ENCODE measurements at regions not wholly inside any gene's neighbourhood (a gene's known extent, or its start where the extent isn't known, plus 50 kb on each side); places are given as distances from the start of the nearest gene placed in this dataset.

DNA sequence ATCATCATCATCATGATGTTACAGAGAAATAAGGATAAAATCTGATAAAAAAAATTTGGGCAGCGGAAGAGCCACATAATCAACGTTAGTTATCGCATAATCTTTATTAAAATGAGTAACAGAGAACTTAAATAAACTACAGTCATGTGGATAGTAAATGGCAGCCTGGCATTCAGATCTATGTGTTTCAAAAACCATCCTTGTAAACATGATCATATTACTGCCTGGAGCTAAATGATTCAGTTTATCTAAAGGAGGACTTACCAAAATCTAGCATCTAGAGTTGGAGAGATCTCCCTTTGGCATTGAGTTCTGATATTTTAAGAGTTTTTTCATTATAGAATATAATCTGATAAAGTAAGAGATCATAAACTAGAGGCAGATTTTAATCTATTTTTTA is 200.1 kb upstream of the MGAT4C start:
- H3K27me3 Mint-ChIP-seq (ENCODE audit: unreplicated experiment), result no peaks in the 10 kb centered on the region
- no peak overlapping the region for H3K27ac Mint-ChIP-seq (ENCODE audit: unreplicated experiment)
- TF ChIP-seq, protein P1, sequence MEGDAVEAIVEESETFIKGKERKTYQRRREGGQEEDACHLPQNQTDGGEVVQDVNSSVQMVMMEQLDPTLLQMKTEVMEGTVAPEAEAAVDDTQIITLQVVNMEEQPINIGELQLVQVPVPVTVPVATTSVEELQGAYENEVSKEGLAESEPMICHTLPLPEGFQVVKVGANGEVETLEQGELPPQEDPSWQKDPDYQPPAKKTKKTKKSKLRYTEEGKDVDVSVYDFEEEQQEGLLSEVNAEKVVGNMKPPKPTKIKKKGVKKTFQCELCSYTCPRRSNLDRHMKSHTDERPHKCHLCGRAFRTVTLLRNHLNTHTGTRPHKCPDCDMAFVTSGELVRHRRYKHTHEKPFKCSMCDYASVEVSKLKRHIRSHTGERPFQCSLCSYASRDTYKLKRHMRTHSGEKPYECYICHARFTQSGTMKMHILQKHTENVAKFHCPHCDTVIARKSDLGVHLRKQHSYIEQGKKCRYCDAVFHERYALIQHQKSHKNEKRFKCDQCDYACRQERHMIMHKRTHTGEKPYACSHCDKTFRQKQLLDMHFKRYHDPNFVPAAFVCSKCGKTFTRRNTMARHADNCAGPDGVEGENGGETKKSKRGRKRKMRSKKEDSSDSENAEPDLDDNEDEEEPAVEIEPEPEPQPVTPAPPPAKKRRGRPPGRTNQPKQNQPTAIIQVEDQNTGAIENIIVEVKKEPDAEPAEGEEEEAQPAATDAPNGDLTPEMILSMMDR (IDR thresholded peaks at IDR 0.05; ENCODE audit: partially characterized antibody, unreplicated experiment), result no peak
- no peaks in the 10 kb centered on the region for H3K9me3 Mint-ChIP-seq (ENCODE audit: unreplicated experiment)
- H3K4me1 Mint-ChIP-seq (ENCODE audit: low read depth, unreplicated experiment), result peaks cover 1% of the 10 kb centered on the region
- DNase-seq, result no peak
- no peak overlapping the region for H3K4me3 Mint-ChIP-seq (ENCODE audit: unreplicated experiment)
- no peaks in the 10 kb centered on the region for H3K36me3 Mint-ChIP-seq (ENCODE audit: unreplicated experiment)

- no peaks in the 10 kb centered on the region for H3K27me3 Mint-ChIP-seq (ENCODE audit: unreplicated experiment)
- no peak overlapping the region for H3K27ac Mint-ChIP-seq (ENCODE audit: unreplicated experiment)
- DNase-seq, result no peak
- H3K4me1 Mint-ChIP-seq (ENCODE audit: low read depth, unreplicated experiment), result no peaks in the 10 kb centered on the region
- no peaks in the 10 kb centered on the region for H3K9me3 Mint-ChIP-seq (ENCODE audit: unreplicated experiment)
- TF ChIP-seq, protein P1 (IDR thresholded peaks at IDR 0.05; ENCODE audit: partially characterized antibody, unreplicated experiment), result no peak
- H3K36me3 Mint-ChIP-seq (ENCODE audit: unreplicated experiment), result no peaks in the 10 kb centered on the region
- no peak overlapping the region for H3K4me3 Mint-ChIP-seq (ENCODE audit: unreplicated experiment)
Measured at GRCh38 chr12:86445356-86445755, 189.2 kb upstream of the MGAT4C start.

GRCh38 chr12:86435053-86435452 is 178.9 kb upstream of the MGAT4C start:
- TF ChIP-seq, protein P1 (IDR thresholded peaks at IDR 0.05; ENCODE audit: partially characterized antibody, unreplicated experiment), result no peak
- DNase-seq, result no peak
- Mint-ChIP-seq H3K27me3 (ENCODE audit: unreplicated experiment) (no peaks in the 10 kb centered on the region), H3K36me3 (ENCODE audit: unreplicated experiment) (no peaks in the 10 kb centered on the region), H3K27ac (ENCODE audit: unreplicated experiment) (no peak overlapping the region), H3K4me1 (ENCODE audit: low read depth, unreplicated experiment) (no peaks in the 10 kb centered on the region), H3K9me3 (ENCODE audit: unreplicated experiment) (no peaks in the 10 kb centered on the region), H3K4me3 (ENCODE audit: unreplicated experiment) (no peak overlapping the region)

- Mint-ChIP-seq H3K9me3 (ENCODE audit: unreplicated experiment) (peaks cover 2% of the 10 kb centered on the region), H3K27ac (ENCODE audit: unreplicated experiment) (no peak overlapping the region), H3K4me1 (ENCODE audit: low read depth, unreplicated experiment) (no peaks in the 10 kb centered on the region), H3K36me3 (ENCODE audit: unreplicated experiment) (peaks cover 15% of the 10 kb centered on the region), H3K27me3 (ENCODE audit: unreplicated experiment) (no peaks in the 10 kb centered on the region), H3K4me3 (ENCODE audit: unreplicated experiment) (no peak overlapping the region)
- no peak for DNase-seq
- TF ChIP-seq, protein P1 (IDR thresholded peaks at IDR 0.05; ENCODE audit: partially characterized antibody, unreplicated experiment), result no peak
Measured at GRCh38 chr12:86429824-86430223, 173.6 kb upstream of the MGAT4C start.

GRCh38 chr12:86421333-86421732 is 165.1 kb upstream of the MGAT4C start:
- TF ChIP-seq, protein P1 (IDR thresholded peaks at IDR 0.05; ENCODE audit: partially characterized antibody, unreplicated experiment), result no peak
- no peaks in the 10 kb centered on the region for H3K36me3 Mint-ChIP-seq (ENCODE audit: unreplicated experiment)
- no peak overlapping the region for H3K4me3 Mint-ChIP-seq (ENCODE audit: unreplicated experiment)
- no peaks in the 10 kb centered on the region for H3K9me3 Mint-ChIP-seq (ENCODE audit: unreplicated experiment)
- H3K27me3 Mint-ChIP-seq (ENCODE audit: unreplicated experiment), result no peaks in the 10 kb centered on the region
- DNase-seq, result no peak
- H3K27ac Mint-ChIP-seq (ENCODE audit: unreplicated experiment), result no peak overlapping the region
- no peaks in the 10 kb centered on the region for H3K4me1 Mint-ChIP-seq (ENCODE audit: low read depth, unreplicated experiment)

All from glutamatergic neuron (in vitro differentiated cells).